GM06990 (cell line): ENCODE measurements at regions not wholly inside any gene's neighbourhood (a gene's known extent, or its start where the extent isn't known, plus 50 kb on each side); places are given as distances from the start of the nearest gene placed in this dataset.

Experiments
- DNase-seq: peaks from one replicate; pipeline ENCODE4 v3.0.0-alpha.2; 2011; ENCODE audit not compliant: insufficient read length; ENCODE audit errors: extremely low read depth
- H3K27me3 ChIP-seq: replicated peaks from 2 replicates; pipeline ENCODE4 v1.6.0; 2011; ENCODE audit warnings: low read length; ENCODE audit not compliant: control insufficient read depth, insufficient read depth
- H3K36me3 ChIP-seq: 2 replicates; pipeline ENCODE4 v1.5.1; 2011; ENCODE audit warnings: low read length; ENCODE audit not compliant: control insufficient read depth, insufficient read depth
- H3K4me3 ChIP-seq: replicated peaks from 2 replicates; pipeline ENCODE4 v1.5.1; 2011; ENCODE audit warnings: low read depth, mild to moderate bottlenecking, control low read depth, low read length
- TF ChIP-seq, protein P1 (sequence below): IDR thresholded peaks from 2 replicates; pipeline ENCODE4 v1.5.1; 2011; ENCODE audit warnings: low read length, control low read depth, mild to moderate bottlenecking, inconsistent platforms; ENCODE audit not compliant: insufficient read depth, poor library complexity, severe bottlenecking

DNA sequence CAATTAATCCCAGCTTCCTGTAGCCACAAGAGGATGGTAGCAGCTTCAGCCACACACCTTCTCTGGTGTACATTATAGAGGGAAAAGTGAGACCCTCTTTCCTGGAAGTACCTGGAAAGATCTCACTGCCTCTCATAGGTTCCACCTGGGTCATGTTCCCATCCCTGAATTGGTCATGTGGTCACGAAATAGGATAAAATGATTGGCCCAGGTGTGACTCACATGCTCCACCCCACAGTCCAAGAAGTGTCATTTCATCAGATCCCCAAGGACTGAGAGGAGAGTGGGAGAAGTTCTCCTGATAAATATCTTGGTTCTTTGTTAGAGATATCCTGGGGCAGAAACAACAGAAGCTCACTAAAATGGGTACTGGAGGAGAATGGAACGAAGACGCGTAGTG is 142.4 kb downstream of the QRSL1 start:
- TF ChIP-seq, protein P1, sequence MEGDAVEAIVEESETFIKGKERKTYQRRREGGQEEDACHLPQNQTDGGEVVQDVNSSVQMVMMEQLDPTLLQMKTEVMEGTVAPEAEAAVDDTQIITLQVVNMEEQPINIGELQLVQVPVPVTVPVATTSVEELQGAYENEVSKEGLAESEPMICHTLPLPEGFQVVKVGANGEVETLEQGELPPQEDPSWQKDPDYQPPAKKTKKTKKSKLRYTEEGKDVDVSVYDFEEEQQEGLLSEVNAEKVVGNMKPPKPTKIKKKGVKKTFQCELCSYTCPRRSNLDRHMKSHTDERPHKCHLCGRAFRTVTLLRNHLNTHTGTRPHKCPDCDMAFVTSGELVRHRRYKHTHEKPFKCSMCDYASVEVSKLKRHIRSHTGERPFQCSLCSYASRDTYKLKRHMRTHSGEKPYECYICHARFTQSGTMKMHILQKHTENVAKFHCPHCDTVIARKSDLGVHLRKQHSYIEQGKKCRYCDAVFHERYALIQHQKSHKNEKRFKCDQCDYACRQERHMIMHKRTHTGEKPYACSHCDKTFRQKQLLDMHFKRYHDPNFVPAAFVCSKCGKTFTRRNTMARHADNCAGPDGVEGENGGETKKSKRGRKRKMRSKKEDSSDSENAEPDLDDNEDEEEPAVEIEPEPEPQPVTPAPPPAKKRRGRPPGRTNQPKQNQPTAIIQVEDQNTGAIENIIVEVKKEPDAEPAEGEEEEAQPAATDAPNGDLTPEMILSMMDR: no peak
- Histone ChIP-seq H3K4me3 (no peak overlapping the region), H3K27me3 (no peaks in the 10 kb centered on the region), H3K36me3 (no peaks in the 10 kb centered on the region)
- no peak for DNase-seq

DNA sequence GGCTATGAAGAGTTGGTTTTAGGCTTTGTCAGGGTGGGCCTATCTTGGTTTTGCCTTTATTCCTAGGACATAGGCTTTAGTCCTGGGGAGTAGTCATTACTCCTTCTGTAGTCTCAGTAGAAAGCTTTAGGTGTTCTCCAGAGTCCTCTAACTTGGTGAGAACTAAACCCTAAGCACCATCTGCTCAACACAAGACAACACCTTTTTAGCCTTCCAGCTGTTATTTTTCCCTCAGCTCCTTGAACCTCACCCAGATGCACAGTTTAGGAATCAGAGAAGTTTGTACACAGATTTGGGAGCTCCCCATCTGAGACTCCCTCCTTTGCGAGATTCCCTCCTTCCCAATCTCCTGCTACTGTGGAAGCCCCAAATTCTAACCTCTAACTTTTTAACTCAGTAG is 141.3 kb downstream of the QRSL1 start:
- no peak for DNase-seq
- no peak overlapping the region for H3K4me3 ChIP-seq
- H3K27me3 ChIP-seq: no peaks in the 10 kb centered on the region
- H3K36me3 ChIP-seq: no peaks in the 10 kb centered on the region
- TF ChIP-seq, protein P1: no peak

DNA sequence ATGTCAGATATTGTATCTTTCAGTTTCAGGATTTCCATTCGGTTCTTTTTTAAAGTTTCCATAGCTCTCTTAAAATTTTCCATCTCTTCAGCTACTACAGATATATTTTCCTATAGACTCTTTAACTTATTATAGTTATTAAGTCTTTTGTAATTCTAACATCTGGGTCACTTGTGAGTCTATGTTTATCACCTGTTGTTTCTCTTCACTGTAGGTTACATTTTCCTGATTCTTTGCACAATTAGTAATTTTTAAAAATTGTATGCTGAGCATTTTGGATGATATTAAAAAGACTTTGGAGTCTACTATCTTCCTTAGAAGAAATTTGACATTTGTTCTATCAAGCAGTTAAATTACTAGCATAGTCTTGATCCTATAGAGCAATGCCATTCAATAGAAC is 140.7 kb downstream of the QRSL1 start:
- no peak for DNase-seq
- no peak overlapping the region for H3K4me3 ChIP-seq
- H3K27me3 ChIP-seq: no peaks in the 10 kb centered on the region
- TF ChIP-seq, protein P1: no peak
- H3K36me3 ChIP-seq: no peaks in the 10 kb centered on the region

DNA sequence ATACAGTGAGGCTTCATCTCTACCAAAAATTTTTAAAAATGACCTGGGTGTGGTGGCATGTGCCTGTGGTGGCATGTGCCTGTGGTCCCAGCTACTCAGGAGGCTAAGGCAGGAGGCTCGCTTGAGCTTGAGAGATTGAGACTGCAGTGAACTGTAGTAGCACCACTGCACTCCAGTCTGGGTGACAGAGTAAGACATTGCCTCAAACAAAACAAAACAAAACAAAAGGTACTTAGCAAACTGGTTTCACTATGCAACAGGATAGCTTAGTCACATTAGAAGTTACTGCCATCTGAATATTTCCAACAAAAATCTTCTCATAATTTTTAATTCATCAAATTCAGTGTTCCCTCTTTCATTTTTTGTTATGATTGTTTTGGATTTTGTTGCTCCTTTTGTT is 137.9 kb downstream of the QRSL1 start:
- DNase-seq: no peak
- no peak overlapping the region for H3K4me3 ChIP-seq
- TF ChIP-seq, protein P1: no peak
- H3K27me3 ChIP-seq: no peaks in the 10 kb centered on the region
- H3K36me3 ChIP-seq: no peaks in the 10 kb centered on the region

DNA sequence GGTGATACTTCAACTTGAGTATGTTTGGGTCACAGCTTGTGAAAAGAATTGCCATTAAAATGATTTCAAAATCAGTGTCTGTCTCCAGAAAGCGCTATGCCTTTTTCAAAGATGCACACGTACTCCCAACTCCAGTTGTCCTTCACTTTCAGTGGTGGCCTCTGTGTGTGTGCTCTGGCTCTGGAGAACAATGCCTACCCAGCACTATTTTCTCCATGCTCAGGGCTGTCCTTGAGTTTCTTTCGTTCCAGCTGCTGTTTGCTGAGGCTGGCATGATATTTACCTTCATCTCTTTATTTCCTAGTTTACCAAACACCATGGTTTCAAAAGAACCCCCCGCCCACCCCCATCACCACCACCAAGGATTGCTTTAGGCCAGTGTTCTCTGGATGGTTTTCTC is 136.8 kb downstream of the QRSL1 start:
- Histone ChIP-seq H3K27me3 (no peaks in the 10 kb centered on the region), H3K36me3 (no peaks in the 10 kb centered on the region), H3K4me3 (no peak overlapping the region)
- DNase-seq: no peak
- TF ChIP-seq, protein P1: no peak

DNA sequence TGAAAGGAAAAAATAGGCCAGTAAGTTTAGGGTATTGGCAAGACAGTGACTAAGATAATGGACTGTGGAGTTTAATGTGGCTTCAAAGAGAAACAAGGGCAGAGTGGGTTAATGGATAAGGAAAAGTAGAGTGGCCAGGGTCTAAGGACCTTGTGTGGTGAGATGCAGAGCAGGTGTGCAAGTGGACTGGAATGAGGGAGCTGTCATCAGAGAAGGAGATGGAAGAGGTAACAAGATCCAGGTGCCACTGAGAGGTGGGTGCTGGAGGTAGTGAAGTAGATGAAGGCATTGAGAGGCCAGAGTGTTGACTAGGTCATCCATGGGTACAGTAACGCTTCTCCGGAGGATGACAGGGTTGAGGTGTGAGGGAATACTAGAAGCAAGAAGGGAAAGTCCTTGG is 136.1 kb downstream of the QRSL1 start:
- no peaks in the 10 kb centered on the region for H3K36me3 ChIP-seq
- no peak overlapping the region for H3K4me3 ChIP-seq
- no peak for DNase-seq
- TF ChIP-seq, protein P1: no peak
- no peaks in the 10 kb centered on the region for H3K27me3 ChIP-seq
